H9 (cell line): ENCODE measurements at regions not wholly inside any gene's neighbourhood (a gene's known extent, or its start where the extent isn't known, plus 50 kb on each side); places are given as distances from the start of the nearest gene placed in this dataset.

Source experiments
- DNase-seq: peaks from one replicate; pipeline ENCODE4 v3.0.0-alpha.2; 2017
- H2AFZ ChIP-seq: one replicate; pipeline ENCODE4 v1.6.1; 2013; ENCODE audit warnings: mild to moderate bottlenecking, low read length, control low read depth, moderate library complexity
- H2AK5ac ChIP-seq: 2 replicates; pipeline ENCODE4 v1.6.1; 2013; ENCODE audit warnings: low read length, control low read depth, mixed read lengths; ENCODE audit not compliant: insufficient read length
- H2BK120ac ChIP-seq: one replicate; pipeline ENCODE4 v1.6.1; 2013; ENCODE audit warnings: low read depth, mild to moderate bottlenecking, low read length, control low read depth, inconsistent platforms; ENCODE audit not compliant: poor library complexity, severe bottlenecking
- H2BK12ac ChIP-seq: 2 replicates; pipeline ENCODE4 v1.6.1; 2013; ENCODE audit warnings: low read length, control low read depth, mixed read lengths, low read depth; ENCODE audit not compliant: insufficient read length
- H2BK15ac ChIP-seq: 2 replicates; pipeline ENCODE4 v1.6.1; 2013; ENCODE audit warnings: low read depth, low read length, control low read depth
- H2BK20ac ChIP-seq: one replicate; pipeline ENCODE4 v1.6.1; 2013; ENCODE audit warnings: low read depth, mild to moderate bottlenecking, low read length, control low read depth, inconsistent platforms; ENCODE audit not compliant: poor library complexity, severe bottlenecking
- H2BK5ac ChIP-seq: 2 replicates; pipeline ENCODE4 v1.6.1; 2013; ENCODE audit warnings: low read length, control low read depth, mixed read lengths; ENCODE audit not compliant: insufficient read length
- H3K14ac ChIP-seq: 2 replicates; pipeline ENCODE4 v1.6.1; 2013; ENCODE audit warnings: low read length, control low read depth; ENCODE audit not compliant: insufficient read depth
- H3K18ac ChIP-seq: 2 replicates; pipeline ENCODE4 v1.6.1; 2013; ENCODE audit warnings: low read depth, mild to moderate bottlenecking, mixed read lengths, low read length, control low read depth; ENCODE audit not compliant: insufficient read length
- H3K23ac ChIP-seq: 2 replicates; pipeline ENCODE4 v1.6.1; 2013; ENCODE audit warnings: low read length, control low read depth, mixed read lengths, low read depth; ENCODE audit not compliant: insufficient read length
- H3K23me2 ChIP-seq: 2 replicates; pipeline ENCODE4 v1.6.1; 2013; ENCODE audit warnings: low read depth, mild to moderate bottlenecking, mixed read lengths, low read length, control low read depth; ENCODE audit not compliant: insufficient read length, poor library complexity, severe bottlenecking
- H3K27ac ChIP-seq: 2 replicates; pipeline ENCODE4 v1.5.1; 2013; ENCODE audit warnings: low read length, control low read depth, mixed read lengths, low read depth; ENCODE audit not compliant: insufficient read length
- H3K27me3 ChIP-seq: 2 replicates; pipeline ENCODE4 v1.6.1; 2013; ENCODE audit warnings: low read length, control low read depth, inconsistent platforms; ENCODE audit not compliant: insufficient read depth
- H3K4ac ChIP-seq: 2 replicates; pipeline ENCODE4 v1.6.1; 2013; ENCODE audit warnings: low read depth, mild to moderate bottlenecking, control low read depth, inconsistent platforms, low read length, moderate library complexity
- H3K4me1 ChIP-seq: 2 replicates; pipeline ENCODE4 v1.6.1; 2013; ENCODE audit warnings: low read length, control low read depth, inconsistent platforms; ENCODE audit not compliant: insufficient read depth
- H3K4me2 ChIP-seq: 2 replicates; pipeline ENCODE4 v1.6.1; 2013; ENCODE audit warnings: low read length, control low read depth, mixed read lengths; ENCODE audit not compliant: insufficient read length, insufficient read depth
- H3K56ac ChIP-seq: 2 replicates; pipeline ENCODE4 v1.6.1; 2013; ENCODE audit warnings: low read depth, mild to moderate bottlenecking, mixed read lengths, low read length, control low read depth; ENCODE audit not compliant: insufficient read length
- H3K79me1 ChIP-seq: 2 replicates; pipeline ENCODE4 v1.6.1; 2013; ENCODE audit warnings: low read depth, mild to moderate bottlenecking, moderate library complexity, low read length, control low read depth, inconsistent platforms; ENCODE audit not compliant: insufficient read depth, poor library complexity, severe bottlenecking
- H3K79me2 ChIP-seq: 2 replicates; pipeline ENCODE4 v1.6.1; 2013; ENCODE audit warnings: low read length, control low read depth, inconsistent platforms; ENCODE audit not compliant: insufficient read depth
- H3K9ac ChIP-seq: 2 replicates; pipeline ENCODE4 v1.6.1; 2013; ENCODE audit warnings: low read length, control low read depth, mixed read lengths; ENCODE audit not compliant: insufficient read length; ENCODE audit errors: extremely low read depth
- H3K9me3 ChIP-seq: one replicate; pipeline ENCODE4 v1.6.1; 2013; ENCODE audit warnings: low read depth, low read length, inconsistent platforms; ENCODE audit not compliant: control insufficient read depth
- H3T11ph ChIP-seq: one replicate; pipeline ENCODE4 v1.6.1; 2013; ENCODE audit warnings: mild to moderate bottlenecking, low read length, control low read depth, inconsistent platforms
- H4K20me1 ChIP-seq: one replicate; pipeline ENCODE4 v1.6.1; 2013; ENCODE audit not compliant: control insufficient read depth, insufficient read length, insufficient read depth
- H4K5ac ChIP-seq: 2 replicates; pipeline ENCODE4 v1.6.1; 2013; ENCODE audit warnings: low read depth, mild to moderate bottlenecking, mixed read lengths, low read length, control low read depth; ENCODE audit not compliant: insufficient read length
- H4K8ac ChIP-seq: replicated peaks from 2 replicates; pipeline ENCODE4 v1.6.1; 2013; ENCODE audit warnings: low read length, control low read depth, mixed read lengths, low read depth; ENCODE audit not compliant: insufficient read length
- H4K91ac ChIP-seq: 2 replicates; pipeline ENCODE4 v1.6.1; 2013; ENCODE audit warnings: low read depth, mild to moderate bottlenecking, moderate library complexity, mixed read lengths, low read length, control low read depth; ENCODE audit not compliant: insufficient read length
- H3K27ac Mint-ChIP-seq, 3 experiments: 2 replicates in 2 of 3; 3 replicates in 1 of 3; pipeline ENCODE4 v1.8.0; 2020 to 2021; ENCODE audit warnings: mixed read lengths in 3 of 3, mild to moderate bottlenecking in 1 of 3, moderate library complexity in 1 of 3
- H3K27me3 Mint-ChIP-seq: 2 replicates; pipeline ENCODE4 v1.8.0; 2021; ENCODE audit warnings: low read depth, mild to moderate bottlenecking, moderate library complexity, mixed read lengths
- H3K36me3 Mint-ChIP-seq, 3 experiments: 2 replicates in 2 of 3; 3 replicates in 1 of 3; pipeline ENCODE4 v1.8.0; 2020 to 2021; ENCODE audit warnings: low read depth in 3 of 3, mixed read lengths in 3 of 3; ENCODE audit not compliant: insufficient read depth in 1 of 3
- H3K4me1 Mint-ChIP-seq, 2 experiments: 2 replicates each; pipeline ENCODE4 v1.8.0; 2020; ENCODE audit warnings: mixed read lengths in 2 of 2
- H3K4me3 Mint-ChIP-seq, 2 experiments: 2 replicates in 1 of 2; 3 replicates in 1 of 2; pipeline ENCODE4 v1.8.0; 2020 to 2021; ENCODE audit warnings: mild to moderate bottlenecking in 2 of 2, mixed read lengths in 2 of 2, moderate library complexity in 1 of 2
- H3K9me3 Mint-ChIP-seq, 2 experiments: 2 replicates in 1 of 2; 3 replicates in 1 of 2; pipeline ENCODE4 v1.8.0; 2020; ENCODE audit warnings: mild to moderate bottlenecking in 2 of 2, mixed read lengths in 2 of 2, moderate library complexity in 1 of 2
- WGBS: extraction: QIAGEN DNeasy Blood & Tissue Kit; methylation state at CpG from one replicate; pipeline ENCODE4 v1.1.7; 2013; ENCODE audit warnings: missing lambda C conversion rate, low lambda C conversion rate, mixed read lengths; ENCODE audit not compliant: insufficient read length; ENCODE audit errors: extremely low coverage; 5-methylcytosine and 5-hydroxymethylcytosine counted together
- TF ChIP-seq, protein P1 (sequence below): fragments of 200-600 bp; sonication (generic); conservative IDR thresholded peaks from 3 replicates; pipeline ENCODE4 v1.8.0; 2021; ENCODE audit warnings: antibody characterized with exemption, mild to moderate bottlenecking

DNA sequence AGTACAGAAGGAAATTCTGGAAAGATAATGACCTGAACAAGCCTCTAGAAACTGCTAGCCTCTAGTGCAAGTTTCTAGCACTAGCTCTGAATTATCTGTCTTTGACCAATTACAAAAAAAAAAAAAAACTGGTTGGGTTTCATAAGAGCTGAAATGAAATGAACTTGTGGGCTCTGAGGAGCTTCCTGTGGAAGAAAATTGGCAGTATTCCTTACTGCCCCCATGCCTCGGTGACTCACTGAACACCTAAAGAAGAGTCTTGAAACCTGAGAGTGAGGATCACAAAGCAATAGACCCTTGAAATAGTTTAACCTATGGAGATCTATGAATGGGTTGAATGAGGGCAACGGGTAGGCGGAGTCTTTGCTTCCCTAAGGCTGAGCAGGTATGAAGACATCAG lies 263.6 kb upstream of the RASA1 start:
- Histone ChIP-seq H3K23ac (no peak overlapping the region), H3K9ac (no peak overlapping the region), H4K20me1 (no peaks in the 10 kb centered on the region), H3T11ph (no peak overlapping the region), H3K18ac (no peak overlapping the region), H3K4me2 (no peak overlapping the region), H3K4me1 (no peaks in the 10 kb centered on the region), H3K27me3 (no peaks in the 10 kb centered on the region), H3K79me1 (no peaks in the 10 kb centered on the region), H3K27ac (no peak overlapping the region), H3K23me2 (no peaks in the 10 kb centered on the region), H2AFZ (no peak overlapping the region), H4K91ac (no peak overlapping the region), H4K8ac (no peak overlapping the region), H2BK15ac (no peak overlapping the region), H2BK120ac (no peak overlapping the region), H3K14ac (no peak overlapping the region), H4K5ac (no peak overlapping the region), H3K9me3 (no peaks in the 10 kb centered on the region), H2BK5ac (no peak overlapping the region), H3K79me2 (no peaks in the 10 kb centered on the region), H3K56ac (no peak overlapping the region), H2BK20ac (no peak overlapping the region), H2AK5ac (no peak overlapping the region), H3K4ac (no peak overlapping the region), H2BK12ac (no peak overlapping the region)
- no peaks in the 10 kb centered on the region; the same call in 1 of the 2 replicates for H3K27me3 Mint-ChIP-seq
- no peak overlapping the region for H3K4me3 Mint-ChIP-seq
- H3K36me3 Mint-ChIP-seq, result no peaks in the 10 kb centered on the region
- H3K4me1 Mint-ChIP-seq, result no peaks in the 10 kb centered on the region
- TF ChIP-seq, protein P1, sequence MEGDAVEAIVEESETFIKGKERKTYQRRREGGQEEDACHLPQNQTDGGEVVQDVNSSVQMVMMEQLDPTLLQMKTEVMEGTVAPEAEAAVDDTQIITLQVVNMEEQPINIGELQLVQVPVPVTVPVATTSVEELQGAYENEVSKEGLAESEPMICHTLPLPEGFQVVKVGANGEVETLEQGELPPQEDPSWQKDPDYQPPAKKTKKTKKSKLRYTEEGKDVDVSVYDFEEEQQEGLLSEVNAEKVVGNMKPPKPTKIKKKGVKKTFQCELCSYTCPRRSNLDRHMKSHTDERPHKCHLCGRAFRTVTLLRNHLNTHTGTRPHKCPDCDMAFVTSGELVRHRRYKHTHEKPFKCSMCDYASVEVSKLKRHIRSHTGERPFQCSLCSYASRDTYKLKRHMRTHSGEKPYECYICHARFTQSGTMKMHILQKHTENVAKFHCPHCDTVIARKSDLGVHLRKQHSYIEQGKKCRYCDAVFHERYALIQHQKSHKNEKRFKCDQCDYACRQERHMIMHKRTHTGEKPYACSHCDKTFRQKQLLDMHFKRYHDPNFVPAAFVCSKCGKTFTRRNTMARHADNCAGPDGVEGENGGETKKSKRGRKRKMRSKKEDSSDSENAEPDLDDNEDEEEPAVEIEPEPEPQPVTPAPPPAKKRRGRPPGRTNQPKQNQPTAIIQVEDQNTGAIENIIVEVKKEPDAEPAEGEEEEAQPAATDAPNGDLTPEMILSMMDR, result no peak
- H3K9me3 Mint-ChIP-seq, result no peaks in the 10 kb centered on the region
- WGBS, result no CpG with 5 or more reads among the region's 3 CpGs
- no peak for DNase-seq
- H3K27ac Mint-ChIP-seq, result no peak overlapping the region; a peak in 1 of 7 replicates
